GM18511 (cell line): ENCODE measurements at regions not wholly inside any gene's neighbourhood (a gene's known extent, or its start where the extent isn't known, plus 50 kb on each side); places are given as distances from the start of the nearest gene placed in this dataset.
"Not testable (repeated sequence)": the region's sequence is repeated elsewhere in the genome, so short reads cannot be mapped to it uniquely, and the experiment has no call there.

Experiments
- ATAC-seq: cut with Tn5 transposase; IDR thresholded peaks from one replicate; pipeline ENCODE4 v1.9.1; 2021; ENCODE audit warnings: mild to moderate bottlenecking, moderate library complexity; ENCODE audit not compliant: unreplicated experiment

GRCh38 chr1:102821707-102822106 is 286.6 kb downstream of the COL11A1 start:
- ATAC-seq: no peak

DNA sequence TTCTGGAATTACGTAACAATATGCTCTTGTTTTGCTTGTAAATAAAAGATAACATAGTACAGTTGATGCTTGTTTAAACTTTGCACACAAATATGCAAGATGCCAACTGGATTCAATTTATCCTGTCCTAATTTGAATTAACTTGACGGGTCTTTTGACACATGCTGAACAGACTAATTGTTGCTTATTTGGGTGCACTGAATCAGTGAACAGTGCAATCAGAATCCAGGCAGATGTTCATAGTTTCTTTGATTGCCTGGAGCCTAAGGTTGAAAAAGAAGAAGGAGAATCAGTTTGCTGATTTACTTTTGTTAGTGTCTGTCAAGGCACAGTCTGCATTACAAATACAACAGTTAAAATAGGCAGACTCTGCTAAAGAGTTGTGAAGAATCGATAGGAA is 307.9 kb downstream of the COL11A1 start:
- ATAC-seq: no peak

GRCh38 chr1:102799496-102799895 is 308.8 kb downstream of the COL11A1 start:
- ATAC-seq: no peak

DNA sequence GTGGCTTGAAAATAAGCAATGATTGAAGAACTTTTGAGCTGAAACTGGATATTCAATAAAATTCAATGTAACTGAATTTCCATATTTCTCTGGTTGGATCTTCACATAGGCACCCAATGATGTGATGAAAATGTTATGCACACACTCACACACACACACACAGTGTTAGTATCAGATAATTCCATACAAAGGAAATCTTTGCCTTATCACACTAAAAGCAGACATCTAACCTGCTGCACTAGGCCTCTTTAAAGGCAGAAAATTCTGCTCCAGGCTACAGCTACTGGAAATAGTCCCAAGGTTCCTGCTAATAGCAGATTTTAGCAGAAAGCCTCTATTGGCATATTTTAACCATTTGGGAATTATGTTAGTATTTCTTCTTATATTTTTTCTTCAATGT is 309.6 kb downstream of the COL11A1 start:
- no peak for ATAC-seq

- no peak for ATAC-seq
These were observed 311.9 kb downstream of the COL11A1 start for GRCh38 chr1:102796429-102796828.

DNA sequence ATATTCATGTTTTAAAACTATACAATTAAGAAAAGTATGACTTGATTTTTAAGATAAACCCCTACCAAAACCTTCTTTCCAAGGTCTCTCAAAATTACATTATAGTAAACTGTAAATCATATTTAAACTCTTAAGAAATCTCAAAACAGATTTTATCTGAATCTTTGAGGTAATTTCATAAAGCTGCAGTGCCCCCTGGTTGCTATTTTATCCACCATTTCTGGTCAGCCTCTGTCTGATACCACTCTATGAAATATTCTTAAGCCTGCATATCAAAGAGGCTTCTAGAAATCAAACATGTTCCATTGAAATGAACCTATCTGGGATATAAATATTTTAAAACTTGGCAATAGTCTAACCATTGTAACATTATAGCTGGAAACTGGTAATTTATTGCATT is 317.3 kb downstream of the COL11A1 start:
- no peak for ATAC-seq

DNA sequence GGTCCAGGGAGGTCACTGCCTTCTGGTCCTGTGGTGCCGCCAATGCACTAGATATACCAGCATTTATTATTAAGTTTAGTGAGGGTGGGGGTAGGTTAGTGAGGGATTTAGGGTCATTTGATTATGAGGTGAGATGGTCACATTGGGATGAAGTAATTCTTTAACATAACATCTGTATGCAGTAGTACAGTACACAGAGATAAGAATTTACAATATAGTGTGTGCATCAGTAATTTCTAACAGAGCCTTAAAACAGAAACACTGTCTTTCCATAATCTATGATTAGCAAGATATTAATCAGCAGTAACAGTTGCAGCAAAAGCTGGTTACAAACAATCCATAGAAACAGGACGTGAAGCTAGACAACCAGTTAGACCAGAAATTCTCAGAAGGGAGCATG is 318.4 kb downstream of the COL11A1 start:
- not testable (repeated sequence) for ATAC-seq

DNA sequence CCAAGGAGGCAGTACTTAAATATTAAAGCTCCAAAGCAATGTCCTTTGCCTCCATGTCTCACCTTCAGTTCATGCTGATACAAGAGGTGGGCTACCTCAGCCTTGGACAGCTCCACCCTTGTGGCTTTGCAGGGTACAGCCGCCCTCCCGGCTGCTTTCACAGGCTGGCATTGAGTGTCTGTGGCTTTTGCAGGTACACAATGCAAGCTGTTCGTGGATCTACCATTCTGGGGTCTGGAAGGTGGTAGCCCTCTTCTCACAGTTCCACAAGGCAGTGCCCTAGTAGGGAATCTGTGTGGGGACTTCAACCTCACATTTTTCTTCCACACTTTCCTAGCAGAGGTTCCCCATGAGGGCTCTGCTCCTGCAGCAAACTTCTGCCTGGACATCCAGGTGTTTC is 324.8 kb downstream of the COL11A1 start:
- no peak for ATAC-seq

DNA sequence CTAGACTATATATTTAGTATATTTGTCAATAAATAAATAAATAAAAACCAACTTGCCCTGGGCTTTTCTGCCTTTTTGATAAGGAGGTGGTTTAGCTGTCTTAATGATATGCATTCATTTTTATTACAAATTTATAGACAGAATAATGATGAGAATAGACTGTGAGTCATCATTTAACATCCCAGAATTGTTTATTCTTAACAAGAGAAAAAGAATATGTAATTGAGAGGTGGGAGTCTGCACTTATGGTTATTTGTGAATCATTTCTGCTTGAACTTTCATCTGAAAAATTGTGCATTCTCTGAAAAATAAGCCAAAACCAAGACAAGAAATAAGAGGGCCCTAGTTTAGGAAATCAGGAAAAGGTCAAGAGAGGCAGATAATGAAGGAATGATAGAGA is 326.2 kb downstream of the COL11A1 start:
- ATAC-seq: no peak

DNA sequence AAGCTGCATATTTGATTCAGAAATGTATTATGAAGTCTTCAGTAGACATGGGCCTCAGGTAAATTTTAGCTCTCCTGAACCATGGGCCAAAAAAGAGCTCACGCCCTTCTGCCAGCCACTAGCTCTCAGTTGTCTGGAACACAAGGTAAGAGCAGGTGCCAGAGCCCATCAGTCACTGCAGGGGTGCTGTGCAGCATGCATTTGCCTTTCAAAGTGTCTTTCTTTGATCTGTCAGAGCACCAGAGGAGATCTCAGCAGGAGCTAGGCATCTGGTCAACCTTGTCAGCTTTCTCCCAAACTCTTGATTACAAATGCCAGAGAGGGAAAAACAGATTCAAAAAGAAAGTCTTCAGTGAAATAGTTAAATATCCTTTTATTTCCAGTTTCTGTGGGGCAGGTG is 332.3 kb downstream of the COL11A1 start:
- no peak for ATAC-seq

- ATAC-seq: no peak
These were observed 335.5 kb downstream of the COL11A1 start for GRCh38 chr1:102772831-102773230.

GRCh38 chr1:102758418-102758817 is 349.9 kb downstream of the COL11A1 start:
- no peak for ATAC-seq

DNA sequence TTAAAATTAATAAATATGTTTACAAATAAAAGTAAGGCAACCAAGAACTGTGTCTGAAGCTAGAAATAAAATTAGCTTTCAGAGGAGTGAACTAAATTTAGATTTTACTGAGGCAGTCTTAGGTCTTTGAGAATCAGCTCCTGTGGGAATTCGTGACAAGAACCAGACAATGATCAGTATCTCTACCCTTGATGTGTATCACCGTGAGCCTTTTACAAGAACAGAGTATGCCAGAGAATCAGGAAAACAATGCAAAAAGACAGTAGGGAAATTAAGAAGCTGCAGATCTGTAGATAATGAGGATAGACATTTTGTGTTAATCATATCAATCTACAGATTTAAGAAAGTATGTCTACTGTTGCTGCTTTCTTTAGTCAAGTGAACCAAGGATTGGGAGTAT is 351.0 kb downstream of the COL11A1 start:
- ATAC-seq: no peak

- no peak for ATAC-seq
These were observed 357.2 kb downstream of the COL11A1 start for GRCh38 chr1:102751111-102751510.

- ATAC-seq: no peak
These were observed 365.9 kb downstream of the COL11A1 start for GRCh38 chr1:102742426-102742825.

GRCh38 chr1:102733491-102734236 is 374.7 kb downstream of the COL11A1 start:
- no peak for ATAC-seq

GRCh38 chr1:102732927-102733326 is 375.4 kb downstream of the COL11A1 start:
- ATAC-seq: no peak

DNA sequence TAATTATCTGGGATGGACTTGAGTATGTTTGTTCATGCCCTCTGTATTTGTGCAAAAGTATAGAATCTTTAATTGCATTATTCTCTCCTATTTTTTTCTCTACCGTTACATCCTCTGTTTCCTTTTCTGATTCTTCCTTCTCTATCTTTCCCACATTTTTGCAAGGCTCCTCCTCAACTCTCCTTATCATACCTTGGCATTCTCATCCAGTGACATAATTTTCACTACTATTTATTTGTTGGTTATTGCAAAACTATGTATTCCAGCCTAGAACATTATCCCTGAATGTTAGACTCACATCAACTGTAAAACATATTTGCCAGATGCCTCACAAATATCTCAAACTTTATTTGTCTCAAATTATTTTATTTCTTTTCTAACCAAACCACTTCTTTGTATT is 381.9 kb downstream of the COL11A1 start:
- no peak for ATAC-seq

GRCh38 chr1:102724741-102725140 is 383.6 kb downstream of the COL11A1 start:
- no peak for ATAC-seq

DNA sequence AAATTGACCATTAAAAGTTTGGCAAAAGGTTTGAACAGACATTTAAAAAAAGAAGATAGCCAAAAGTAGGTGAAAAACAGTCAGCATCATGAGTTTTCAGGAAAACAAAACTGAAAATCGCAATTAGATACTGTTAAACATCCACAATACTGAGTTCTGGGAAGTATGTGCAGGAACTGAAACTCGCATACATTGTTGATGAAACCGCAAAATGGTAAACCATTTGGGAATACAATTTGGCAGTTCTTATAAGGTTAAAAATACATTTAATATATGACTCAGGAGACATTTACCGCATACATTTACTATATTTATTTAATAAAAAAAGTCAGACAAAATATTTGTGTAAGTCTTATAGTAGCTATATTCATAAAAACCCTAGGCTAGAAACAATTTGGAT is 393.2 kb downstream of the COL11A1 start:
- ATAC-seq: no peak

GRCh38 chr1:102699524-102699923 is 408.8 kb downstream of the COL11A1 start:
- no peak for ATAC-seq

DNA sequence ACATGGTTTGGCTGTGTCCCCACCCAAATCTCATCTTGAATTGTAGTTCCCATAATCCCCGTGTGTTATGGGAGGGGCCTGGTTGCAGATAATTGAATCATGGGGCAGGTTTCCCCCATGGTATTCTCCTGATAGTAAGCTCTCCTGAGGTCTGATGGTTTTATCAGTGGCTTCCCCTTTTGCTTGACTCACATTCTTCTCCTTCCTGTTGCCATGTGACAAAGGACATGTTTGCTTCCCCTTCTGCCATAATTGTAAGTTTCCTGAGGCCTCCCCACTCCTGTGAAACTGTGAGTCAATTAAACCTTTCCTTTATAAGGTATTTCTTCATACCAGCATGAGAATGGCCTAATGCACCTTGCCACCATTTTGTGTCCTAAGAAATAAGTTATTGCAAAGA is 415.0 kb downstream of the COL11A1 start:
- ATAC-seq: no peak

GRCh38 chr1:102691592-102692090 is 416.7 kb downstream of the COL11A1 start:
- no peak for ATAC-seq
